Kidney (tissue), 13 donors: ENCODE measurements at regions not wholly inside any gene's neighbourhood (a gene's known extent, or its start where the extent isn't known, plus 50 kb on each side); places are given as distances from the start of the nearest gene placed in this dataset.

ENCODE experiments used
- DNase-seq, 5 donors: peaks; one replicate each; pipeline ENCODE4 v3.0.0-alpha.2; 2013 to 2020
- FAIRE-seq: peaks from 2 replicates; lab custom pipeline; 2012; peaks lifted over from hg19 to GRCh38; lab: Jason Lieb, UNC
- H3K27ac ChIP-seq, 2 donors: one replicate each; pipeline ENCODE4 v1.7.0; 2013; ENCODE audit warnings: low read depth in 2 of 2, low read length in 2 of 2, inconsistent platforms in 1 of 2
- H3K27me3 ChIP-seq: one replicate; pipeline ENCODE4 v1.7.1; 2013; ENCODE audit warnings: low read length, inconsistent platforms; ENCODE audit not compliant: control insufficient read depth, insufficient read depth
- H3K36me3 ChIP-seq, 3 donors: one replicate each; pipeline versions ENCODE4 v1.7.0 to v1.7.1; 2013; ENCODE audit warnings: low read length in 3 of 3, control low read depth in 1 of 3, inconsistent platforms in 1 of 3; ENCODE audit not compliant: insufficient read depth in 3 of 3, control insufficient read depth in 2 of 3
- H3K4me1 ChIP-seq, 3 donors: one replicate each; pipeline versions ENCODE4 v1.7.0 to v1.7.1; 2013; ENCODE audit warnings: low read length in 3 of 3, inconsistent platforms in 1 of 3, low read depth in 1 of 3; ENCODE audit not compliant: control insufficient read depth in 2 of 3, insufficient read depth in 2 of 3
- H3K4me3 ChIP-seq, 3 donors: one replicate each; pipeline versions ENCODE4 v1.7.0 to v1.8.1; 2013; ENCODE audit warnings: low read length in 3 of 3, control low read depth in 1 of 3, inconsistent platforms in 1 of 3
- H3K9ac ChIP-seq, 3 donors: one replicate each; pipeline versions ENCODE4 v1.7.0 to v1.7.1; 2013; ENCODE audit warnings: low read length in 3 of 3, control low read depth in 1 of 3, inconsistent platforms in 1 of 3
- H3K9me3 ChIP-seq, 3 donors: one replicate each; pipeline versions ENCODE4 v1.7.0 to v1.7.1; 2013; ENCODE audit warnings: low read length in 3 of 3, control low read depth in 1 of 3, inconsistent platforms in 1 of 3; ENCODE audit not compliant: control insufficient read depth in 2 of 3, insufficient read depth in 1 of 3
- CTCF ChIP-seq: IDR thresholded peaks from 3 replicates; pipeline ENCODE4 v1.5.1; 2012; ENCODE audit warnings: mild to moderate bottlenecking, moderate library complexity, borderline replicate concordance; ENCODE audit not compliant: insufficient read depth; ENCODE audit errors: extremely low read depth
- intact Hi-C: fragments of 100-400 bp; cut with DNase I; formaldehyde crosslinking; loops from one replicate; pipeline ENCODE4 v1.11.1; 2022
- donor health status: control.
- donor health status: control.
- donor health status: control.
- donor health status: control.
- donor health status: control.
- donor health status: DM: yes; HTN: yes; CAD: no.
- donor health status: Normal renal cell carcinoma (clear cell type).

- no peaks in the 10 kb centered on the region for H3K9me3 ChIP-seq
- no peaks in the 10 kb centered on the region for H3K4me1 ChIP-seq
- intact Hi-C loops: no loop called here
- H3K27me3 ChIP-seq: no peaks in the 10 kb centered on the region
- FAIRE-seq: no peak
- no peak overlapping the region for H3K9ac ChIP-seq
- no peaks in the 10 kb centered on the region for H3K36me3 ChIP-seq
- TF ChIP-seq CTCF: no peak
- no peak overlapping the region for H3K4me3 ChIP-seq
- H3K27ac ChIP-seq: no peak overlapping the region
- DNase-seq: no peak
Observed at GRCh38 chr16:79411805-79412204, 188.7 kb downstream of the MAF start.

- Histone ChIP-seq H3K4me1 (no peaks in the 10 kb centered on the region), H3K4me3 (no peak overlapping the region), H3K27ac (no peak overlapping the region), H3K27me3 (no peaks in the 10 kb centered on the region), H3K9me3 (no peaks in the 10 kb centered on the region), H3K36me3 (no peaks in the 10 kb centered on the region), H3K9ac (no peak overlapping the region)
- no peak for FAIRE-seq
- intact Hi-C loops: no loop called here
- no peak for TF ChIP-seq CTCF
- no peak for DNase-seq
Observed at GRCh38 chr16:79411357-79411756, 189.2 kb downstream of the MAF start.

- no peaks in the 10 kb centered on the region for H3K4me1 ChIP-seq
- DNase-seq (no peak), FAIRE-seq (no peak)
- H3K27me3 ChIP-seq: no peaks in the 10 kb centered on the region
- intact Hi-C loops: no loop called here
- no peak overlapping the region for H3K27ac ChIP-seq
- no peaks in the 10 kb centered on the region for H3K36me3 ChIP-seq
- no peak overlapping the region for H3K9ac ChIP-seq
- TF ChIP-seq CTCF: no peak
- peaks cover 0 to 4% (median 0%) of the 10 kb centered on the region in 3 donors for H3K9me3 ChIP-seq
- H3K4me3 ChIP-seq: no peak overlapping the region
Observed at GRCh38 chr16:79409978-79410377, 190.6 kb downstream of the MAF start.

DNA sequence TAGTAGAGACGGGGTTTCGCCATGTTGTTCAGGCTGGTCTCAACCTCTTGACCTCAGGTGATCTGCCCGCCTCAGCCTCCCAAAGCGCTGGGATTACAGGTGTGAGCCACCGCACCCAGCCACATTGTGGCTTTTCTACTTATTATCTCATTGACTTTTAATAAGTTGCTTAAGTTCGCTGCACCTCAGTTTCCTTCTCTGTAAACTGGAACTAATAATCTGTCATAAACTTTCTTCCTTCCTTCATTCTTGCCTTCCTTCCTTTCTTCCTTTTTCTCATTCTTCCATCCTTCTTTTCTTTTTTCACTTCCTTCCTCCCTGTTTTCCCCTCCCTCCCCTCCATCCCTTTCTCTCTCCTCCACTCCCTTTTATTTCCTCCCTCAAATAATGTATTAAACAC lies 192.2 kb downstream of the MAF start:
- intact Hi-C loops: no loop called here
- no peak for FAIRE-seq
- DNase-seq: no peak

More for the DNA sequence above, 192.2 kb downstream of the MAF start:
- Histone ChIP-seq H3K4me3 (no peak overlapping the region), H3K36me3 (no peaks in the 10 kb centered on the region), H3K27ac (no peak overlapping the region), H3K9ac (no peak overlapping the region), H3K9me3 (peaks cover 0 to 4% (median 0%) of the 10 kb centered on the region in 3 donors), H3K4me1 (no peaks in the 10 kb centered on the region), H3K27me3 (no peaks in the 10 kb centered on the region)
- no peak for TF ChIP-seq CTCF
